Breast epithelium (tissue), 3 donors: ENCODE measurements at regions not wholly inside any gene's neighbourhood (a gene's known extent, or its start where the extent isn't known, plus 50 kb on each side); places are given as distances from the start of the nearest gene placed in this dataset.

Experiments
- CTCF ChIP-seq, 3 donors: fragments of 450-650 bp; IDR thresholded peaks; one replicate each; pipeline ENCODE4 v1.5.1; 2016 to 2017; ENCODE audit warnings: antibody characterized with exemption in 3 of 3, mild to moderate bottlenecking in 3 of 3, moderate library complexity in 3 of 3
- POLR2A ChIP-seq: fragments of 450-650 bp; IDR thresholded peaks from one replicate; pipeline ENCODE4 v1.6.1; 2016; ENCODE audit warnings: antibody characterized with exemption, mild to moderate bottlenecking, moderate library complexity

GRCh38 chr1:219544163-219544846, 68.6 kb downstream of the ZC3H11B start:
- no peak for TF ChIP-seq CTCF (IDR thresholded peaks at IDR 0.05)
- no peak for TF ChIP-seq POLR2A
